Transverse colon (tissue), 4 donors: ENCODE measurements at regions not wholly inside any gene's neighbourhood (a gene's known extent, or its start where the extent isn't known, plus 50 kb on each side); places are given as distances from the start of the nearest gene placed in this dataset.

Experiments used
- DNase-seq: peaks from one replicate; pipeline ENCODE4 v3.0.0-alpha.2; 2019
- H3K27ac ChIP-seq, 4 donors: fragments of 200-600 bp; sonication (generic); 2 replicates each; pipeline ENCODE4 v1.5.1; 2016 to 2018; ENCODE audit warnings: inconsistent platforms in 4 of 4
- H3K27me3 ChIP-seq: fragments of 200-600 bp; sonication (generic); 2 replicates; pipeline ENCODE4 v1.5.1; 2017; ENCODE audit warnings: inconsistent platforms
- H3K36me3 ChIP-seq, 4 donors: fragments of 200-600 bp; sonication (generic); 2 replicates each; pipeline ENCODE4 v1.5.1; 2017 to 2019; ENCODE audit warnings: inconsistent platforms in 4 of 4
- H3K4me1 ChIP-seq, 4 donors: fragments of 200-600 bp; sonication (generic); 2 replicates each; pipeline ENCODE4 v1.5.1; 2017 to 2020; ENCODE audit warnings: inconsistent platforms in 4 of 4
- H3K4me3 ChIP-seq, 4 donors: fragments of 200-600 bp; sonication (generic); 1 replicate in 1 of 4; 2 replicates in 3 of 4; pipeline versions ENCODE4 v1.5.1 to v1.6.1; 2017 to 2019; ENCODE audit warnings: inconsistent platforms in 4 of 4
- H3K9me3 ChIP-seq, 2 donors: fragments of 200-600 bp; sonication (generic); 2 replicates each; pipeline ENCODE4 v1.5.1; 2017 to 2019; ENCODE audit warnings: inconsistent platforms in 2 of 2
- CTCF ChIP-seq, 5 experiments: fragments of 200-600 bp in 3 of 5; fragments of 450-650 bp in 2 of 5; sonication (generic) in 3 of 5; IDR thresholded peaks; 1 replicate in 2 of 5; 2 replicates in 3 of 5; pipeline ENCODE4 v1.5.1; 2016 to 2017; ENCODE audit warnings: antibody characterized with exemption in 5 of 5, inconsistent platforms in 3 of 5, mild to moderate bottlenecking in 2 of 5, moderate library complexity in 1 of 5
- EP300 ChIP-seq: sonication (generic); formaldehyde crosslinking; IDR thresholded peaks from one replicate; pipeline ENCODE4 v1.6.1; 2017; ENCODE audit warnings: antibody characterized with exemption, low read depth
- POLR2A ChIP-seq: fragments of 450-650 bp; IDR thresholded peaks from one replicate; pipeline ENCODE4 v1.6.1; 2016; ENCODE audit warnings: antibody characterized with exemption, mild to moderate bottlenecking, moderate library complexity
- POLR2AphosphoS5 ChIP-seq, 3 donors: sonication (generic); formaldehyde crosslinking; IDR thresholded peaks; one replicate each; pipeline ENCODE4 v1.6.1; 2016; ENCODE audit warnings: antibody characterized with exemption in 3 of 3
- WGBS, 2 donors: methylation state at CpG; one replicate each; pipeline ENCODE4 v1.1.5; 2018; ENCODE audit warnings: low coverage in 1 of 2; 5-methylcytosine and 5-hydroxymethylcytosine counted together
- in situ Hi-C, 4 donors: fragments of 200-750 bp; cut with MboI; loops; one replicate each; pipeline versions ENCODE4 v1.15.0 to v1.15.1; 2017; ENCODE audit warnings: low sequenced_read_pairs in 3 of 4, low pct_ligation_motif_present in 1 of 4, low pct_unique_long_range_greater_than_20kb in 1 of 4
- intact Hi-C: fragments of 100-400 bp; cut with DNase I; formaldehyde crosslinking; loops from one replicate; pipeline ENCODE4 v1.15.1; 2023; ENCODE audit warnings: low total_unique reads

- in situ Hi-C loops = no loop called here
- Histone ChIP-seq H3K36me3 (peaks cover 0 to 14% (median 0%) of the 10 kb centered on the region in 4 donors), H3K9me3 (no peaks in the 10 kb centered on the region), H3K27ac (no peak overlapping the region), H3K4me3 (no peak overlapping the region), H3K4me1 (peaks cover 0 to 9% (median 0%) of the 10 kb centered on the region in 4 donors), H3K27me3 (no peaks in the 10 kb centered on the region)
- DNase-seq = no peak
- intact Hi-C loops = no loop called here
- no peak for TF ChIP-seq POLR2A
These were observed 521.1 kb downstream of the UTRN start for GRCh38 chr6:144806222-144806621.

- Histone ChIP-seq H3K27me3 (no peaks in the 10 kb centered on the region), H3K9me3 (no peaks in the 10 kb centered on the region), H3K4me1 (peaks cover 0 to 9% (median 0%) of the 10 kb centered on the region in 4 donors), H3K36me3 (peaks cover 0 to 6% (median 0%) of the 10 kb centered on the region in 4 donors), H3K4me3 (no peak overlapping the region), H3K27ac (no peak overlapping the region)
- no peak for DNase-seq
- intact Hi-C loops (no loop called here), in situ Hi-C loops (no loop called here)
- TF ChIP-seq CTCF (IDR thresholded peaks at IDR 0.05) (no peak), POLR2A (no peak), EP300 (no peak), POLR2AphosphoS5 (IDR thresholded peaks at IDR 0.05) (no peak)
- 94 to 100% methylated on average over 1 of the region's 1 CpG for WGBS, 2 donors
These were observed 524.0 kb downstream of the UTRN start for GRCh38 chr6:144809120-144809519.

- in situ Hi-C loops (no loop called here), intact Hi-C loops (no loop called here)
- no peak for TF ChIP-seq CTCF (IDR thresholded peaks at IDR 0.05)
- TF ChIP-seq POLR2A = no peak
- TF ChIP-seq EP300 = no peak
- no peak for TF ChIP-seq POLR2AphosphoS5 (IDR thresholded peaks at IDR 0.05)
- Histone ChIP-seq H3K4me3 (no peak overlapping the region), H3K27me3 (no peaks in the 10 kb centered on the region), H3K27ac (no peak overlapping the region), H3K36me3 (peaks cover 0 to 6% (median 0%) of the 10 kb centered on the region in 4 donors), H3K4me1 (peaks cover 0 to under 1% (median 0%) of the 10 kb centered on the region in 4 donors), H3K9me3 (no peaks in the 10 kb centered on the region)
- no peak for DNase-seq
- 92 to 93% methylated on average over 5 of the region's 5 CpGs for WGBS, 2 donors
These were observed 524.8 kb downstream of the UTRN start for GRCh38 chr6:144809969-144810368.

- TF ChIP-seq POLR2A (no peak), CTCF (IDR thresholded peaks at IDR 0.05) (no peak), POLR2AphosphoS5 (IDR thresholded peaks at IDR 0.05) (no peak), EP300 (no peak)
- no peak for DNase-seq
- intact Hi-C loops = no loop called here
- Histone ChIP-seq H3K27ac (no peak overlapping the region), H3K27me3 (no peaks in the 10 kb centered on the region), H3K4me1 (no peaks in the 10 kb centered on the region), H3K36me3 (peaks cover 0 to 6% (median 0%) of the 10 kb centered on the region in 4 donors), H3K9me3 (no peaks in the 10 kb centered on the region), H3K4me3 (no peak overlapping the region)
- in situ Hi-C loops = no loop called here
- WGBS, 2 donors = 89 to 94% methylated on average over 3 to 5 of the region's 5 CpGs
These were observed 526.0 kb downstream of the UTRN start for GRCh38 chr6:144811140-144811539.

GRCh38 chr6:144816936-144817335 is 531.8 kb downstream of the UTRN start:
- Histone ChIP-seq H3K27me3 (no peaks in the 10 kb centered on the region), H3K4me3 (no peak overlapping the region), H3K36me3 (peaks cover 0 to 4% (median 0%) of the 10 kb centered on the region in 4 donors), H3K9me3 (no peaks in the 10 kb centered on the region), H3K4me1 (no peaks in the 10 kb centered on the region), H3K27ac (no peak overlapping the region)
- intact Hi-C loops (no loop called here), in situ Hi-C loops (no loop called here)
- 71 to 95% methylated on average over 1 of the region's 1 CpG for WGBS, 2 donors
- no peak for DNase-seq
- TF ChIP-seq POLR2A (no peak), CTCF (IDR thresholded peaks at IDR 0.05) (no peak), POLR2AphosphoS5 (IDR thresholded peaks at IDR 0.05) (no peak), EP300 (no peak)
